ENCODE measurements at regions not wholly inside any gene's neighbourhood (a gene's known extent, or its start where the extent isn't known, plus 50 kb on each side); places are given as distances from the start of the nearest gene placed in this dataset.

GRCh38 chr12:46944771-46945170, 119.0 kb upstream of the SLC38A4 start:
- ATAC-seq, result no peak

GRCh38 chr12:46945591-46945990, 119.8 kb upstream of the SLC38A4 start:
- ATAC-seq (no peak), DNase-seq (no peak)
- H3K27ac ChIP-seq (ENCODE audit: low read length), result no peak overlapping the region
- H3K9me3 ChIP-seq (ENCODE audit: control insufficient read depth, insufficient read depth, low read length), result no peaks in the 10 kb centered on the region
- Mint-ChIP-seq H3K27me3 (ENCODE audit: low read depth in 2 of 2) (peaks cover 0 to 8% of the 10 kb centered on the region in 2 donors), H3K27ac (no peak overlapping the region), H3K4me3 (no peak overlapping the region), H3K9me3 (no peaks in the 10 kb centered on the region), H3K4me1 (no peaks in the 10 kb centered on the region), H3K36me3 (no peaks in the 10 kb centered on the region)
- H3K27me3 ChIP-seq (ENCODE audit: control insufficient read depth, insufficient read depth, low read length), result no peaks in the 10 kb centered on the region
- no peak overlapping the region for H3K4me3 ChIP-seq (ENCODE audit: low read length)
- no peaks in the 10 kb centered on the region for H3K4me1 ChIP-seq (ENCODE audit: control insufficient read depth, insufficient read depth, low read length)
- intact Hi-C loops (cut with micrococcal nuclease), result no loop called here
- no CpG with 5 or more reads among the region's 3 CpGs for WGBS (ENCODE audit: insufficient coverage)
- no peak for TF ChIP-seq CTCF (IDR thresholded peaks at IDR 0.05)
- no peaks in the 10 kb centered on the region for H3K36me3 ChIP-seq (ENCODE audit: control insufficient read depth, insufficient read depth, low read length)

More at GRCh38 chr12:46944771-46945170, 119.0 kb upstream of the SLC38A4 start:
- WGBS (ENCODE audit: insufficient coverage), result 85% methylated on average over 3 of the region's 5 CpGs
- TF ChIP-seq CTCF (IDR thresholded peaks at IDR 0.05), result no peak
- no peaks in the 10 kb centered on the region for H3K4me1 Mint-ChIP-seq
- H3K9me3 Mint-ChIP-seq, result no peaks in the 10 kb centered on the region
- no peak overlapping the region for H3K4me3 ChIP-seq (ENCODE audit: low read length)
- H3K9me3 ChIP-seq (ENCODE audit: control insufficient read depth, insufficient read depth, low read length), result no peaks in the 10 kb centered on the region
- no peaks in the 10 kb centered on the region for H3K4me1 ChIP-seq (ENCODE audit: control insufficient read depth, insufficient read depth, low read length)
- intact Hi-C loops (cut with micrococcal nuclease), result no loop called here
- H3K36me3 ChIP-seq (ENCODE audit: control insufficient read depth, insufficient read depth, low read length), result no peaks in the 10 kb centered on the region
- H3K4me3 Mint-ChIP-seq, result no peak overlapping the region
- no peaks in the 10 kb centered on the region for H3K27me3 ChIP-seq (ENCODE audit: control insufficient read depth, insufficient read depth, low read length)
- H3K27ac Mint-ChIP-seq, result no peak overlapping the region
- no peak for DNase-seq
- H3K27me3 Mint-ChIP-seq (ENCODE audit: low read depth in 2 of 2), result peaks cover 0 to 8% of the 10 kb centered on the region in 2 donors
- no peaks in the 10 kb centered on the region for H3K36me3 Mint-ChIP-seq
- no peak overlapping the region for H3K27ac ChIP-seq (ENCODE audit: low read length)

DNA sequence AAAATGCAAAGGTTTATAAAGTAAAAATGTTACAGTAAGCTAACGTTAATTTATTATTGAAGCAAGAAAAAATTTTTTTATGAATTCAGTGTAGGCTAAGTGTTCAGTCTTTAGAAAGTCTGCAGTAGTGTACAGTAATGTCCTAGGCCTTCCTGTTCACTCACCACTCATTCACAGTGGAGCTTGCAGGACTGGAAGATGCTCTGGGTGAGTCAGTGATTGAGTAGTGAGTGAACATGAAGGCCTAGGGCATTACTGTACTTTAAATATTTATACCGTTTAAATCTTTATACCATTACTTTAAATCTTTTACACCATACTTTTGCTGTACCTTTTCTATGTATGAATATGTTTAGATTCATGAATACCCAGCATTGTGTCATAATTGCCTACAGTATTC, 120.3 kb upstream of the SLC38A4 start:
- no peak overlapping the region for H3K27ac ChIP-seq (ENCODE audit: low read length)
- no peak for DNase-seq
- WGBS (ENCODE audit: insufficient coverage), result 100% methylated on average over 1 of the region's 2 CpGs
- no peak overlapping the region for H3K27ac Mint-ChIP-seq
- intact Hi-C loops (cut with micrococcal nuclease), result no loop called here
- ATAC-seq, result no peak
- no peaks in the 10 kb centered on the region for H3K4me1 ChIP-seq (ENCODE audit: control insufficient read depth, insufficient read depth, low read length)
- H3K4me3 Mint-ChIP-seq, result no peak overlapping the region
- H3K36me3 Mint-ChIP-seq, result no peaks in the 10 kb centered on the region
- H3K27me3 Mint-ChIP-seq (ENCODE audit: low read depth in 2 of 2), result peaks cover 0 to 8% of the 10 kb centered on the region in 2 donors
- H3K4me3 ChIP-seq (ENCODE audit: low read length), result no peak overlapping the region
- H3K9me3 Mint-ChIP-seq, result no peaks in the 10 kb centered on the region
- TF ChIP-seq CTCF (IDR thresholded peaks at IDR 0.05), result no peak
- no peaks in the 10 kb centered on the region for H3K36me3 ChIP-seq (ENCODE audit: control insufficient read depth, insufficient read depth, low read length)
- H3K9me3 ChIP-seq (ENCODE audit: control insufficient read depth, insufficient read depth, low read length), result no peaks in the 10 kb centered on the region
- no peaks in the 10 kb centered on the region for H3K4me1 Mint-ChIP-seq
- no peaks in the 10 kb centered on the region for H3K27me3 ChIP-seq (ENCODE audit: control insufficient read depth, insufficient read depth, low read length)

DNA sequence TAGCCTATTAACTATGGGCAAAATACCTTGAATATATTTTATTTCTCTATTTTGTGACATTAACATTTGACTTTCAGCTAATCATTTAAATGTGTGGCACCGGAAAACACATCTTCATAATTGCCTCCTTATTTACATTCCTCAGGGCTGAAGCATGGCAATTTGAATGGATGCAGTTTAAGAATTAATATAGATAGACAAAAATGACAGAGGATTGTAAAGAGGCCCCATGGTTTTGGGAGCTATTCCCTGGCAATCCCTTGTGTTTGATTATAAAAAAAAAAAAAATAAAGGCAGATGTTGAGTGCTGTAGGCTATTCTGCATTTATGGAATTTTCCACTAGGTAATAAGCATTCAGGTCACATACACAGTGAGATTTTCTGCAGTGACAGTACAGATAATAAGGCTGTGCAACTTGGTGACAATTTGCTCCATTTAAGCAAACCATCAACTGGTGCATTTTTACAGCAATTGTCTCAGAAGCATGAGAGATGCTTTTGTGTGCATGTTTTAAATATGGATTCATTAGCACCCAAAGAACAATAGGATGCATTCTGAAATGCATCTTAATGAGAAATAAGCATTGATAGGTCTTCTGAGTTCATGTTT, 123.2 kb upstream of the SLC38A4 start:
- no peak for ATAC-seq
- intact Hi-C loops (cut with micrococcal nuclease), result no loop called here
- Mint-ChIP-seq H3K36me3 (no peaks in the 10 kb centered on the region), H3K4me3 (no peak overlapping the region), H3K27me3 (ENCODE audit: low read depth in 2 of 2) (peaks cover 9 to 18% of the 10 kb centered on the region in 2 donors), H3K9me3 (no peaks in the 10 kb centered on the region), H3K27ac (no peak overlapping the region), H3K4me1 (no peaks in the 10 kb centered on the region)
- TF ChIP-seq CTCF (IDR thresholded peaks at IDR 0.05), result no peak
- no peak overlapping the region for H3K27ac ChIP-seq (ENCODE audit: low read length)
- H3K27me3 ChIP-seq (ENCODE audit: control insufficient read depth, insufficient read depth, low read length), result no peaks in the 10 kb centered on the region
- H3K36me3 ChIP-seq (ENCODE audit: control insufficient read depth, insufficient read depth, low read length), result no peaks in the 10 kb centered on the region
- WGBS (ENCODE audit: insufficient coverage), result 80% methylated on average over 1 of the region's 1 CpG
- no peaks in the 10 kb centered on the region for H3K9me3 ChIP-seq (ENCODE audit: control insufficient read depth, insufficient read depth, low read length)
- no peak overlapping the region for H3K4me3 ChIP-seq (ENCODE audit: low read length)
- DNase-seq, result no peak
- H3K4me1 ChIP-seq (ENCODE audit: control insufficient read depth, insufficient read depth, low read length), result no peaks in the 10 kb centered on the region

Measured in natural killer cell (primary cell).